ENCODE measurements at regions not wholly inside any gene's neighbourhood (a gene's known extent, or its start where the extent isn't known, plus 50 kb on each side); places are given as distances from the start of the nearest gene placed in this dataset.

GRCh38 chr1:165006831-165007230 is 349.7 kb downstream of the LMX1A start:
- TF ChIP-seq EZH2phosphoT487 (IDR thresholded peaks at IDR 0.05; ENCODE audit: insufficient read depth, low read depth) (no peak), EZH2 (IDR thresholded peaks at IDR 0.05; ENCODE audit: insufficient read depth, poor library complexity, severe bottlenecking) (no peak)
